GM13976 (cell line): ENCODE measurements at regions not wholly inside any gene's neighbourhood (a gene's known extent, or its start where the extent isn't known, plus 50 kb on each side); places are given as distances from the start of the nearest gene placed in this dataset.

ENCODE experiments used
- DNase-seq: peaks from one replicate; pipeline ENCODE4 v3.0.0; 2012; ENCODE audit warnings: low spot score
- in situ Hi-C: fragments of 300-500 bp; cut with MboI; formaldehyde crosslinking; loops from one replicate; pipeline ENCODE4 v1.12.0; 2022; ENCODE audit warnings: low sequenced_read_pairs, mixed read lengths, inconsistent platforms; ENCODE audit not compliant: unreplicated experiment
- TF ChIP-seq, protein P1 (sequence below): IDR thresholded peaks from 2 replicates; pipeline ENCODE4 v1.5.1; 2012; ENCODE audit warnings: borderline replicate concordance, mild to moderate bottlenecking; ENCODE audit not compliant: insufficient read depth; ENCODE audit errors: extremely low read depth, missing control alignments, control extremely low read depth

DNA sequence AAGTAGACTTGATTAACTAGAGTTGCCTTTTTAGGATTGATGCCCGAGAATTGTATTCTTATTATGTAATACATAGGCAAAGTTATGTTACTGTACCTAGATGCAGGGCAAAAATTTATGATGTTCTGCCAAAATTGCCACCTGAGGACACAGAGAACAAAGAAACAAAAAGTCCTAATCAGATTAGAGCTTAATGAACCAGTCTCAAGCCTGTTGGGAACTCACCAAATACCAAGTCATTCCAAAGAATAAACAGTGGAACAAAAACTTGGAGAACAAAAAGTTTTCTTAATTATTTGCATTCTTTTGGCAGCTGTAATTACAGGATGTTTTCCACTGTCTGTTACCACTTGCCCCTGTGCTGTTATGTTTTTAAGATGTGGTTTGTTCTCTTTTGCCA, 154.7 kb upstream of the SGK1 start:
- in situ Hi-C loops: no loop called here
- no peak for DNase-seq
- TF ChIP-seq, protein P1, sequence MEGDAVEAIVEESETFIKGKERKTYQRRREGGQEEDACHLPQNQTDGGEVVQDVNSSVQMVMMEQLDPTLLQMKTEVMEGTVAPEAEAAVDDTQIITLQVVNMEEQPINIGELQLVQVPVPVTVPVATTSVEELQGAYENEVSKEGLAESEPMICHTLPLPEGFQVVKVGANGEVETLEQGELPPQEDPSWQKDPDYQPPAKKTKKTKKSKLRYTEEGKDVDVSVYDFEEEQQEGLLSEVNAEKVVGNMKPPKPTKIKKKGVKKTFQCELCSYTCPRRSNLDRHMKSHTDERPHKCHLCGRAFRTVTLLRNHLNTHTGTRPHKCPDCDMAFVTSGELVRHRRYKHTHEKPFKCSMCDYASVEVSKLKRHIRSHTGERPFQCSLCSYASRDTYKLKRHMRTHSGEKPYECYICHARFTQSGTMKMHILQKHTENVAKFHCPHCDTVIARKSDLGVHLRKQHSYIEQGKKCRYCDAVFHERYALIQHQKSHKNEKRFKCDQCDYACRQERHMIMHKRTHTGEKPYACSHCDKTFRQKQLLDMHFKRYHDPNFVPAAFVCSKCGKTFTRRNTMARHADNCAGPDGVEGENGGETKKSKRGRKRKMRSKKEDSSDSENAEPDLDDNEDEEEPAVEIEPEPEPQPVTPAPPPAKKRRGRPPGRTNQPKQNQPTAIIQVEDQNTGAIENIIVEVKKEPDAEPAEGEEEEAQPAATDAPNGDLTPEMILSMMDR: no peak

DNA sequence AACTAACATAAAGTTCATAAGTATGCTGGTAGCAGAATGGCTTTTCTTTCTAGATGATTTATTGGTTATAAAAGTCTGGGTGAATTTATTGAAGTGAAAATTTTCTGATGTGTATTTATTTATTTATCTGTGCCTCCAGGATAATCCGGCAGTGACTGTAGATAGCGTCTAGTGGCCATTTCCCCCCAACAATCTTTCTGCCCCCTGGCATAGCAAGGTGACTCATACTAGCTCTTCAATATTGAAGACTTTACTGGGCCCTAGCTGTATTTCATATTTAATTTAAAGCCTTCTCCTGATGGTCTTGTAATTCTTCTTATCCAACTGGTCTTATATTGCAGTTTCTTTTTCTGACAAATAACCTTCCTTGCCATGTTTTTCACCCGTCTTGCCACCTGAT, 154.1 kb upstream of the SGK1 start:
- TF ChIP-seq, protein P1: no peak
- in situ Hi-C loops: no loop called here
- no peak for DNase-seq

DNA sequence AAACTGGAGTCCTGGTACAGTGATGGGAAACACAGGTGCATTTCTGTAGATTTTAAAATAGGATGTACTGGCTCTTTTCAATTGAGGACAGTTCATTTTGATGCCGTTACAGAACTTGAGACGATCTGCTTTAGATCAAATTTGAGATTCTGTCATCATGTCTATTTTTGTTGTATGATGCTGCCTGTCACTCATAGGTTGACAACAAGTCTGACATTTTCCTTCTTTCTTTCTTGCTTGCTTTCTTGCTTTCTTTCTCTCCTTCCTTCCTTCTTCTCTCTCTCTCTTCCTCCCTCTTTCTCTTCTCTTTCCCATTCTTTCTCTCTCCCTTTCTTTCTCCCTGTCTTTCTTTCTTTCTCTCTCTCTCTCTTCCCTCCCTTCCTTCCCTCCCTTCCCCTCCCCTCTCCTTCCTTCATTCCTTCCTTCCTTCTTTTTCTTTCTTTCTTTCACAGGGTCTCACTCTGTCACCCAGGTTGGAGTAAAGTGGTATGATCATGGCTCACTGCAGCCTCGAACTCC, 152.6 kb upstream of the SGK1 start:
- TF ChIP-seq, protein P1: no peak
- no peak for DNase-seq
- in situ Hi-C loops: no loop called here

DNA sequence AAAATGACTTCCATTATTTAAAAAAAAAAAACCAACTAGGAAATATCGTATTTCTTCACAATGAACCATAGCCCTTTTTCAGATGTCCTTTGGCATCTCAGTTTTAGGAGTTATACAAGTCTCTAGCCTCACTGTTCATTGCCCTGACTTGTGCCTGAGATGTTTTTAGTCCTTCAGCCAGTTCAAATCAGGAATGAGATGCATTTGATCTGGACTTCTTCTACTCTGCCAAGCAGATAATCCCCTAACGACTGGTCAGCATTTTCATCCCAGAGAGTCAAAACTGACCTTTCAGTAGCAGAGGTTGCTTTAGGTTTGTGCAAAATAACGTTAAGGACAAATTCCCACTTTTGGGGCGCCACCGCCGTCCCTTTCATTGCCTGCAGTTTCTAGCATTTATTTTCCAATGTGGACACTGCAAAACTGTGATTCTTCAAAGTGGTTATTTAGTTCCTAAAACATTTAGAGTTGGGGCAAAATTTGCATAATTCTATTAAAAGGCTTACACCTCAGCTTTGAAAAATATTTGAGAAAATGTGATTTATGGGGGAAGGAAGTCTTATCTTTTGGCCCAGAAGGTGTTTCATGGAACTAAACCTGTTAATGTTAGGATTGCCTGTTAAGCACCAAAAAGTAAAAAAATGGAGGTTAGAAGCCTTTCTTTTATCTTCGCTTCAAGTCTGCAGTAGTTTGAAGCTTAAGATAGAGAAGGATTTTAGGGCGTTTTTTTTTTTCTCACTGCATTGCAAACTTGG, 152.0 kb upstream of the SGK1 start:
- no peak for DNase-seq
- in situ Hi-C loops: no loop called here
- TF ChIP-seq, protein P1: no peak

DNA sequence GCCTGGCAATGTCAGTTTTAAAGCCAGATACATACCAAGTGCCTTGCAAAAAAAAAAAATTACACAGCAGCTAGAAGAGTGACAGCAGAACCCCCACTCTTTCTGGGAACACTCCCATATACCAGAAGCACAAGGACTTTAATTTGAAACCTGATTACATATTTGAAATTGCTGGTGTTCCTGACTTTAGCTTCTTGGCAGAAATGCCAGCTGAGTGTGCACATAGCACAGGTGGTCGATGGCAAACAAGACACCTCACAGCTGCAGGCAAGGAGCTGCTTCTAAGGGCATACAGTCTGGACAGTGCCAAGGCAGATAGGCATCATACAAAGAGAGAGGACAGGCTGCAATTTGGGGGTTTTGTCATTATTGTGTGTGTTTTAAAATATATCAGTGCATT, 150.7 kb upstream of the SGK1 start:
- in situ Hi-C loops: no loop called here

DNA sequence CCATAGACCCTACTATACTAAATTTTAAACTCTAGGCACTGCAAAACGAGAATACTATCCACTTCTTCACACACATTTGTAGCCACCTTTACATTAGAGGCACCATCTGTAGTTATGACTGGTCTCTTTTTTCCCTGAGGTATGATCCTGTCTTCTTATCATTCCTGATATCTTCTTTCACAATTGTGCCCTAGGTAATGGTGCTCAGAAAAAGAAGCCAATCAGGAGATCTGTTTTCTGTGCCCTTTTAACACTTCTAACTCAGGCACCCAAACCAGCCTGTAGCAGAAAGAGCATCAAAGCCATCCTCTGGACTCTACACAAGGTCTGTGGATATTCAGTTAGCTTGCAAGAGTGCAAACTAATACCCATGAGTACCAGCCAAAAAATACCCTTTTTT, 149.7 kb upstream of the SGK1 start:
- in situ Hi-C loops: no loop called here
- no peak for DNase-seq
- TF ChIP-seq, protein P1: no peak

More for the DNA sequence above, 150.7 kb upstream of the SGK1 start:
- no peak for DNase-seq
- TF ChIP-seq, protein P1: no peak
